Right kidney (tissue), 1 donor: ENCODE measurements at regions not wholly inside any gene's neighbourhood (a gene's known extent, or its start where the extent isn't known, plus 50 kb on each side); places are given as distances from the start of the nearest gene placed in this dataset.
"Not testable (repeated sequence)": the region's sequence is repeated elsewhere in the genome, so short reads cannot be mapped to it uniquely, and the experiment has no call there.

Source experiments
- DNase-seq: peaks from one replicate; pipeline ENCODE4 v3.0.0-alpha.2; 2016

GRCh38 chr16:75780669-75781068, 54.4 kb upstream of the CPHXL start:
- no peak for DNase-seq

GRCh38 chr16:75781683-75782343, 55.5 kb upstream of the CPHXL start:
- no peak for DNase-seq

GRCh38 chr16:75787440-75787839, 61.1 kb upstream of the CPHXL start:
- DNase-seq, result no peak

- DNase-seq, result peak; percentile 18
Measured at GRCh38 chr16:75789237-75789636, 62.9 kb upstream of the CPHXL start.

- no peak for DNase-seq
Measured at GRCh38 chr16:75792771-75793492, 66.6 kb upstream of the CPHXL start.

GRCh38 chr16:75793641-75794040, 67.4 kb upstream of the CPHXL start:
- DNase-seq, result no peak

- DNase-seq, result no peak
Measured at GRCh38 chr16:75794426-75794825, 68.1 kb upstream of the CPHXL start.

- no peak for DNase-seq
Measured at GRCh38 chr16:75798714-75799113, 72.4 kb upstream of the CPHXL start.

- DNase-seq, result no peak
Measured at GRCh38 chr16:75801307-75801706, 75.0 kb upstream of the CPHXL start.

- no peak for DNase-seq
Measured at GRCh38 chr16:75803753-75804152, 77.5 kb upstream of the CPHXL start.

- DNase-seq, result no peak
Measured at GRCh38 chr16:75804368-75804767, 78.1 kb upstream of the CPHXL start.

- DNase-seq, result no peak
Measured at GRCh38 chr16:75805946-75806345, 79.7 kb upstream of the CPHXL start.

- no peak for DNase-seq
Measured at GRCh38 chr16:75806487-75806886, 80.2 kb upstream of the CPHXL start.

- DNase-seq, result no peak
Measured at GRCh38 chr16:75810342-75810741, 84.1 kb upstream of the CPHXL start.

GRCh38 chr16:75811020-75811634, 84.8 kb upstream of the CPHXL start:
- no peak for DNase-seq

GRCh38 chr16:75818491-75818890, 92.2 kb upstream of the CPHXL start:
- DNase-seq, result no peak

- no peak for DNase-seq
Measured at GRCh38 chr16:75820672-75821071, 94.4 kb upstream of the CPHXL start.

- no peak for DNase-seq
Measured at GRCh38 chr16:75821117-75821516, 94.8 kb upstream of the CPHXL start.

- not testable (repeated sequence) for DNase-seq
Measured at GRCh38 chr16:75825750-75826149, 99.5 kb upstream of the CPHXL start.

- DNase-seq, result not testable (repeated sequence)
Measured at GRCh38 chr16:75827372-75828038, 101.2 kb upstream of the CPHXL start.

- DNase-seq, result not testable (repeated sequence)
Measured at GRCh38 chr16:75833385-75833784, 107.1 kb upstream of the CPHXL start.

GRCh38 chr16:75836347-75837010, 110.2 kb upstream of the CPHXL start:
- no peak for DNase-seq

- DNase-seq, result no peak
Measured at GRCh38 chr16:75837264-75837663, 111.0 kb upstream of the CPHXL start.
